ENCODE measurements at regions not wholly inside any gene's neighbourhood (a gene's known extent, or its start where the extent isn't known, plus 50 kb on each side); places are given as distances from the start of the nearest gene placed in this dataset.

- TF ChIP-seq NFIC (IDR thresholded peaks at IDR 0.05; ENCODE audit: borderline replicate concordance) = no peak
- no peak for TF ChIP-seq MXI1 (IDR thresholded peaks at IDR 0.05; ENCODE audit: low read depth, low read length)
- TF ChIP-seq, protein P1, sequence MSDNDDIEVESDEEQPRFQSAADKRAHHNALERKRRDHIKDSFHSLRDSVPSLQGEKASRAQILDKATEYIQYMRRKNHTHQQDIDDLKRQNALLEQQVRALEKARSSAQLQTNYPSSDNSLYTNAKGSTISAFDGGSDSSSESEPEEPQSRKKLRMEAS (IDR thresholded peaks at IDR 0.05; ENCODE audit: low read depth) = no peak
- no peak for TF ChIP-seq SMC3 (IDR thresholded peaks at IDR 0.05; ENCODE audit: low read depth, low read length)
- no peak for TF ChIP-seq TAF1 (IDR thresholded peaks at IDR 0.05; ENCODE audit: borderline replicate concordance, low read depth, low read length)
- TF ChIP-seq TEAD4 (IDR thresholded peaks at IDR 0.05; ENCODE audit: borderline replicate concordance, insufficient read depth) = no peak
- TF ChIP-seq CTCF (IDR thresholded peaks at IDR 0.05) = no peak
These were observed 78.4 kb upstream of the OLFM1 start for GRCh38 chr9:135009051-135009560.
